Large intestine (tissue), 3 donors: ENCODE measurements at regions not wholly inside any gene's neighbourhood (a gene's known extent, or its start where the extent isn't known, plus 50 kb on each side); places are given as distances from the start of the nearest gene placed in this dataset.

ENCODE experiments used
- DNase-seq, 2 donors: peaks; one replicate each; pipeline versions ENCODE4 v3.0.0 to v3.0.0-alpha.2; 2013
- H3K27ac ChIP-seq: one replicate; pipeline ENCODE4 v1.5.1; 2013; ENCODE audit warnings: low read length
- H3K27me3 ChIP-seq: 2 replicates; pipeline ENCODE4 v1.6.1; 2013; ENCODE audit warnings: low read length; ENCODE audit not compliant: control insufficient read depth, insufficient read depth
- H3K36me3 ChIP-seq: 2 replicates; pipeline ENCODE4 v1.6.1; 2013; ENCODE audit warnings: low read length; ENCODE audit not compliant: control insufficient read depth, insufficient read depth
- H3K4me1 ChIP-seq: one replicate; pipeline ENCODE4 v1.6.1; 2013; ENCODE audit warnings: low read length; ENCODE audit not compliant: control insufficient read depth, insufficient read depth
- H3K4me3 ChIP-seq: one replicate; pipeline ENCODE4 v1.5.1; 2013; ENCODE audit warnings: low read length
- H3K9me3 ChIP-seq: one replicate; pipeline ENCODE4 v1.6.1; 2013; ENCODE audit warnings: mild to moderate bottlenecking, low read depth, low read length, moderate library complexity; ENCODE audit not compliant: control insufficient read depth
- WGBS: methylation state at CpG from one replicate; pipeline ENCODE4 v1.1.5; 2013; ENCODE audit warnings: low lambda C conversion rate; ENCODE audit not compliant: insufficient coverage; 5-methylcytosine and 5-hydroxymethylcytosine counted together

- no peaks in the 10 kb centered on the region for H3K27me3 ChIP-seq
- no peak overlapping the region for H3K27ac ChIP-seq
- DNase-seq, result no peak
- H3K4me1 ChIP-seq, result no peaks in the 10 kb centered on the region
- H3K4me3 ChIP-seq, result no peak overlapping the region
- no peaks in the 10 kb centered on the region for H3K36me3 ChIP-seq
- no peaks in the 10 kb centered on the region for H3K9me3 ChIP-seq
- 83% methylated on average over 3 of the region's 3 CpGs for WGBS
Measured at GRCh38 chr3:77859156-77859555, 819.3 kb downstream of the ROBO2 start.

- Histone ChIP-seq H3K27ac (no peak overlapping the region), H3K9me3 (no peaks in the 10 kb centered on the region), H3K27me3 (no peaks in the 10 kb centered on the region), H3K4me1 (no peaks in the 10 kb centered on the region), H3K36me3 (no peaks in the 10 kb centered on the region), H3K4me3 (no peak overlapping the region)
- DNase-seq, result no peak
- 92% methylated on average over 2 of the region's 2 CpGs for WGBS
Measured at GRCh38 chr3:77868725-77869124, 828.8 kb downstream of the ROBO2 start.

- H3K27me3 ChIP-seq, result no peaks in the 10 kb centered on the region
- 60% methylated on average over 1 of the region's 7 CpGs for WGBS
- H3K9me3 ChIP-seq, result no peaks in the 10 kb centered on the region
- H3K36me3 ChIP-seq, result no peaks in the 10 kb centered on the region
- H3K4me1 ChIP-seq, result no peaks in the 10 kb centered on the region
- H3K27ac ChIP-seq, result no peak overlapping the region
- no peak overlapping the region for H3K4me3 ChIP-seq
- DNase-seq, result no peak
Measured at GRCh38 chr3:77869423-77869822, 829.5 kb downstream of the ROBO2 start.

GRCh38 chr3:77871436-77871835 lies 831.5 kb downstream of the ROBO2 start:
- DNase-seq, result no peak
- no peak overlapping the region for H3K27ac ChIP-seq
- WGBS, result 80% methylated on average over 1 of the region's 1 CpG

GRCh38 chr3:77873598-77873997 lies 833.7 kb downstream of the ROBO2 start:
- Histone ChIP-seq H3K9me3 (no peaks in the 10 kb centered on the region), H3K36me3 (no peaks in the 10 kb centered on the region), H3K27ac (no peak overlapping the region), H3K27me3 (no peaks in the 10 kb centered on the region), H3K4me1 (no peaks in the 10 kb centered on the region), H3K4me3 (no peak overlapping the region)
- 100% methylated on average over 1 of the region's 4 CpGs for WGBS
- no peak for DNase-seq

More at GRCh38 chr3:77871436-77871835, 831.5 kb downstream of the ROBO2 start:
- no peaks in the 10 kb centered on the region for H3K9me3 ChIP-seq
- H3K36me3 ChIP-seq, result no peaks in the 10 kb centered on the region
- no peaks in the 10 kb centered on the region for H3K4me1 ChIP-seq
- no peak overlapping the region for H3K4me3 ChIP-seq
- no peaks in the 10 kb centered on the region for H3K27me3 ChIP-seq

GRCh38 chr3:77885381-77885780 lies 845.5 kb downstream of the ROBO2 start:
- WGBS, result 94% methylated on average over 3 of the region's 3 CpGs
- H3K4me1 ChIP-seq, result no peaks in the 10 kb centered on the region
- no peak for DNase-seq

GRCh38 chr3:77887611-77888010 lies 847.7 kb downstream of the ROBO2 start:
- Histone ChIP-seq H3K27me3 (no peaks in the 10 kb centered on the region), H3K9me3 (no peaks in the 10 kb centered on the region), H3K4me3 (no peak overlapping the region), H3K36me3 (no peaks in the 10 kb centered on the region), H3K27ac (no peak overlapping the region), H3K4me1 (no peaks in the 10 kb centered on the region)
- no peak for DNase-seq
- 83% methylated on average over 2 of the region's 3 CpGs for WGBS

More at GRCh38 chr3:77885381-77885780, 845.5 kb downstream of the ROBO2 start:
- Histone ChIP-seq H3K27me3 (no peaks in the 10 kb centered on the region), H3K36me3 (no peaks in the 10 kb centered on the region), H3K9me3 (no peaks in the 10 kb centered on the region), H3K27ac (no peak overlapping the region), H3K4me3 (no peak overlapping the region)

GRCh38 chr3:77889616-77890015 lies 849.7 kb downstream of the ROBO2 start:
- no peak for DNase-seq
- Histone ChIP-seq H3K4me1 (no peaks in the 10 kb centered on the region), H3K27ac (no peak overlapping the region), H3K9me3 (peaks cover 3% of the 10 kb centered on the region), H3K27me3 (no peaks in the 10 kb centered on the region), H3K36me3 (no peaks in the 10 kb centered on the region), H3K4me3 (no peak overlapping the region)
- no CpG with 5 or more reads among the region's 3 CpGs for WGBS

GRCh38 chr3:77898621-77899020 lies 858.7 kb downstream of the ROBO2 start:
- no peak overlapping the region for H3K4me3 ChIP-seq
- 100% methylated on average over 1 of the region's 1 CpG for WGBS
- H3K36me3 ChIP-seq, result no peaks in the 10 kb centered on the region

GRCh38 chr3:77902675-77903074 lies 862.8 kb downstream of the ROBO2 start:
- no peak for DNase-seq
- no peaks in the 10 kb centered on the region for H3K9me3 ChIP-seq
- 67% methylated on average over 1 of the region's 1 CpG for WGBS
- no peaks in the 10 kb centered on the region for H3K36me3 ChIP-seq
- H3K4me3 ChIP-seq, result no peak overlapping the region
- H3K27ac ChIP-seq, result no peak overlapping the region
- no peaks in the 10 kb centered on the region for H3K4me1 ChIP-seq
- no peaks in the 10 kb centered on the region for H3K27me3 ChIP-seq

More at GRCh38 chr3:77898621-77899020, 858.7 kb downstream of the ROBO2 start:
- H3K9me3 ChIP-seq, result no peaks in the 10 kb centered on the region
- no peaks in the 10 kb centered on the region for H3K4me1 ChIP-seq
- no peaks in the 10 kb centered on the region for H3K27me3 ChIP-seq
- no peak for DNase-seq
- no peak overlapping the region for H3K27ac ChIP-seq

GRCh38 chr3:77906102-77906709 lies 866.3 kb downstream of the ROBO2 start:
- no peaks in the 10 kb centered on the region for H3K27me3 ChIP-seq
- no peaks in the 10 kb centered on the region for H3K9me3 ChIP-seq
- H3K36me3 ChIP-seq, result no peaks in the 10 kb centered on the region
- DNase-seq, result no peak
- no peaks in the 10 kb centered on the region for H3K4me1 ChIP-seq
- WGBS, result no CpG with 5 or more reads among the region's 3 CpGs
- no peak overlapping the region for H3K4me3 ChIP-seq
- no peak overlapping the region for H3K27ac ChIP-seq
